IMR-90 (cell line): ENCODE measurements at regions not wholly inside any gene's neighbourhood (a gene's known extent, or its start where the extent isn't known, plus 50 kb on each side); places are given as distances from the start of the nearest gene placed in this dataset.

Experiments
- ATAC-seq: fragments of 200-7000 bp; cut with Tn5 transposase; 2 replicates; pipeline ENCODE4 v1.9.1; 2020; ENCODE audit warnings: low read depth, mild to moderate bottlenecking, moderate library complexity
- BruUV-seq: library from RNA; stranded (reverse); fragments of 400-500 nt; replicated peaks from 2 replicates; lab custom pipeline; 2021; lab: Mats Ljungman, UMichigan
- CTCF ChIA-PET: fragments of 300-600 bp; formaldehyde crosslinking; extraction: SDS; loops from one replicate; lab custom pipeline; 2021; ENCODE audit warnings: antibody characterized with exemption; lab: Yijun Ruan, JAX
- POLR2A ChIA-PET: fragments of 300-600 bp; sonication (Branson Sonifier 250); formaldehyde crosslinking; loops from one replicate; lab custom pipeline; 2022; ENCODE audit warnings: antibody characterized with exemption; ENCODE audit not compliant: unreplicated experiment; lab: Charles Lee
- DNase-seq: peaks from one replicate; pipeline ENCODE4 v3.0.0; 2013
- H2AFZ ChIP-seq: replicated peaks from 2 replicates; pipeline ENCODE3; 2013; ENCODE audit warnings: low read length, mild to moderate bottlenecking; ENCODE audit not compliant: poor library complexity
- H2AK5ac ChIP-seq: 2 replicates; pipeline ENCODE4 v1.6.1; 2013; ENCODE audit warnings: low read depth, low read length, inconsistent platforms
- H2AK9ac ChIP-seq: replicated peaks from 2 replicates; pipeline ENCODE3; 2013; ENCODE audit warnings: mild to moderate bottlenecking, low read depth, low read length, moderate library complexity; ENCODE audit not compliant: poor library complexity
- H2BK120ac ChIP-seq: 2 replicates; pipeline ENCODE4 v1.6.1; 2013; ENCODE audit warnings: low read depth, low read length, inconsistent platforms
- H2BK15ac ChIP-seq: 3 replicates; pipeline ENCODE4 v1.6.1; 2013; ENCODE audit warnings: low read depth, low read length, inconsistent platforms
- H2BK20ac ChIP-seq: 2 replicates; pipeline ENCODE4 v1.6.1; 2013; ENCODE audit warnings: low read depth, mild to moderate bottlenecking, inconsistent platforms, low read length, moderate library complexity
- H2BK5ac ChIP-seq: 2 replicates; pipeline ENCODE4 v1.6.1; 2013; ENCODE audit warnings: mild to moderate bottlenecking, low read depth, low read length, inconsistent platforms; ENCODE audit not compliant: poor library complexity, severe bottlenecking
- H3K14ac ChIP-seq: replicated peaks from 2 replicates; pipeline ENCODE4 v1.6.1; 2013; ENCODE audit warnings: low read depth, low read length, inconsistent platforms
- H3K18ac ChIP-seq: 2 replicates; pipeline ENCODE4 v1.6.1; 2013; ENCODE audit warnings: low read depth, low read length, control low read depth
- H3K23ac ChIP-seq: 2 replicates; pipeline ENCODE4 v1.6.1; 2013; ENCODE audit warnings: low read depth, low read length, inconsistent platforms
- H3K27ac ChIP-seq: 2 replicates; pipeline ENCODE4 v1.5.1; 2013; ENCODE audit warnings: mild to moderate bottlenecking, control low read depth, low read length; ENCODE audit not compliant: insufficient read depth
- H3K27me3 ChIP-seq: 2 replicates; pipeline ENCODE4 v1.6.1; 2013; ENCODE audit warnings: low read length; ENCODE audit not compliant: control insufficient read depth, insufficient read depth
- H3K36me3 ChIP-seq: 2 replicates; pipeline ENCODE4 v1.6.1; 2013; ENCODE audit warnings: low read length, mixed read lengths; ENCODE audit not compliant: control insufficient read depth, insufficient read depth
- H3K4ac ChIP-seq: 2 replicates; pipeline ENCODE4 v1.6.1; 2013; ENCODE audit warnings: low read depth, low read length, inconsistent platforms
- H3K4me1 ChIP-seq: 2 replicates; pipeline ENCODE4 v1.6.1; 2013; ENCODE audit warnings: low read length, mixed read lengths; ENCODE audit not compliant: control insufficient read depth, insufficient read depth
- H3K4me2 ChIP-seq: 2 replicates; pipeline ENCODE4 v1.6.1; 2013; ENCODE audit warnings: low read depth, mild to moderate bottlenecking, control low read depth, low read length, moderate library complexity
- H3K4me3 ChIP-seq: 2 replicates; pipeline ENCODE4 v1.5.1; 2013; ENCODE audit warnings: low read depth, mild to moderate bottlenecking, control low read depth, low read length, moderate library complexity; ENCODE audit not compliant: insufficient read depth
- H3K56ac ChIP-seq: 2 replicates; pipeline ENCODE4 v1.6.1; 2013; ENCODE audit warnings: low read length, inconsistent platforms; ENCODE audit not compliant: insufficient read depth; ENCODE audit errors: extremely low read depth
- H3K79me1 ChIP-seq, 2 experiments: 2 replicates each; pipeline ENCODE4 v1.6.1; 2013; ENCODE audit warnings: low read length in 2 of 2, inconsistent platforms in 1 of 2, low read depth in 1 of 2
- H3K9ac ChIP-seq: 2 replicates; pipeline ENCODE4 v1.6.1; 2013; ENCODE audit warnings: low read depth, low read length, control low read depth
- H3K9me1 ChIP-seq: 2 replicates; pipeline ENCODE4 v1.6.1; 2013; ENCODE audit warnings: low read length, inconsistent platforms; ENCODE audit not compliant: insufficient read depth
- H3K9me3 ChIP-seq: 2 replicates; pipeline ENCODE4 v1.6.1; 2013; ENCODE audit warnings: low read length; ENCODE audit not compliant: control insufficient read depth, insufficient read depth
- H4K20me1 ChIP-seq: 2 replicates; pipeline ENCODE4 v1.6.1; 2013; ENCODE audit warnings: low read length, inconsistent platforms; ENCODE audit not compliant: insufficient read depth
- H4K5ac ChIP-seq: 2 replicates; pipeline ENCODE4 v1.6.1; 2013; ENCODE audit warnings: mild to moderate bottlenecking, low read depth, low read length, control low read depth
- H4K8ac ChIP-seq, 2 experiments: 2 replicates each; pipeline ENCODE4 v1.6.1; 2013; ENCODE audit warnings: low read depth in 2 of 2, low read length in 2 of 2, control low read depth in 1 of 2, inconsistent platforms in 1 of 2
- H4K91ac ChIP-seq: 2 replicates; pipeline ENCODE4 v1.6.1; 2013; ENCODE audit warnings: low read depth, low read length, inconsistent platforms; ENCODE audit not compliant: insufficient read depth
- BHLHE40 ChIP-seq: fragments of 150-350 bp; IDR thresholded peaks from 2 replicates; pipeline ENCODE4 v1.6.1; 2016; ENCODE audit warnings: mild to moderate bottlenecking, low read depth, low read length
- CHD1 ChIP-seq: IDR thresholded peaks from 2 replicates; pipeline ENCODE4 v1.6.1; 2012; ENCODE audit warnings: low read depth, low read length, improper control_type of control experiment
- FOS ChIP-seq: fragments of 150-350 bp; IDR thresholded peaks from 2 replicates; pipeline ENCODE4 v1.6.1; 2016; ENCODE audit warnings: low read depth, low read length
- MXI1 ChIP-seq: IDR thresholded peaks from 2 replicates; pipeline ENCODE4 v1.6.1; 2012; ENCODE audit warnings: low read depth, mild to moderate bottlenecking, low read length, moderate library complexity, borderline replicate concordance
- POLR2A ChIP-seq: IDR thresholded peaks from 2 replicates; pipeline ENCODE4 v1.6.1; 2012; ENCODE audit warnings: mild to moderate bottlenecking, low read depth, low read length
- WGBS, 2 experiments: methylation state at CpG; one replicate each; pipeline versions ENCODE4 v1.1.5 to v1.1.7; 2013; ENCODE audit warnings: missing lambda C conversion rate in 2 of 2; ENCODE audit not compliant: insufficient read length in 1 of 2; ENCODE audit errors: extremely low coverage in 2 of 2; 5-methylcytosine and 5-hydroxymethylcytosine counted together
- dilution Hi-C: fragments of 300-500 bp; cut with HindIII; formaldehyde crosslinking; loops from one replicate; pipeline ENCODE4 v1.14.3; 2018; ENCODE audit warnings: low sequenced_read_pairs; ENCODE audit not compliant: unreplicated experiment
- in situ Hi-C: fragments of 300-500 bp; cut with MboI; formaldehyde crosslinking; loops from 3 replicates; pipeline ENCODE4 v1.14.3; 2019; ENCODE audit warnings: low sequenced_read_pairs, inconsistent platforms, mixed read lengths
- intact Hi-C: fragments of 100-400 bp; cut with micrococcal nuclease; formaldehyde crosslinking; loops from 2 replicates; pipeline ENCODE4 v1.10.0; 2022
- TF ChIP-seq, protein P1 (sequence below): fragments of 150-350 bp; IDR thresholded peaks from 2 replicates; pipeline ENCODE4 v1.6.1; 2017; ENCODE audit warnings: mild to moderate bottlenecking, antibody characterized with exemption, low read length, low read depth
- TF ChIP-seq, protein P2 (sequence below): conservative IDR thresholded peaks from 2 replicates; pipeline ENCODE4 v1.5.1; 2012; ENCODE audit warnings: mild to moderate bottlenecking, low read depth, low read length, improper control_type of control experiment
- TF ChIP-seq, protein P3 (sequence below): fragments of 150-350 bp; IDR thresholded peaks from 2 replicates; pipeline ENCODE4 v1.6.1; 2016; ENCODE audit warnings: low read depth, mild to moderate bottlenecking, low read length, moderate library complexity, borderline replicate concordance

DNA sequence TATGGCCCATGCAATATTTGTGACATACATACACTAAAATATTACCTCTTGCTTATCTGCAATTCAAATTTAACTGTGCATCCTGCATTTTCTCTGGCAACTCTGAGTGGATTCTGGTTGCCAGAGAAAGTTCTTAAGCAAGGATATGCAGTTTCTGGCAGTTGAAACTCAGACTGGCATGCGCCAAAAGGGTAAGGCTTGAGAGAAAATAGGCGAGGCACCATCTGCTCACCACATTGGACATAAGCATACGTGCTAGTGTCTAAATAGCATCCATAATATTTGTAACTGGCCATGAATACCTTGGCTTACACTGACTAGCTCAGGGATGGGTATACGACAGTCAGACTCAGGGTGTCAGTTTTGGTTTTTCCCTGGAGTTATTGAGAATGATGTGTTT, 465.1 kb downstream of the DOK5 start:
- CTCF ChIA-PET, result no interaction called here
- no peak overlapping the region for H4K5ac ChIP-seq
- no peak overlapping the region for H2AK5ac ChIP-seq
- dilution Hi-C loops (no loop called here), intact Hi-C loops (no loop called here), in situ Hi-C loops (no loop called here)
- H3K79me1 ChIP-seq, result no peaks in the 10 kb centered on the region
- H3K4ac ChIP-seq, result no peak overlapping the region
- no peak overlapping the region for H2BK120ac ChIP-seq
- H3K9ac ChIP-seq, result no peak overlapping the region
- no peak overlapping the region for H3K23ac ChIP-seq
- H3K36me3 ChIP-seq, result no peaks in the 10 kb centered on the region
- no peaks in the 10 kb centered on the region for H3K4me1 ChIP-seq
- no peak for TF ChIP-seq FOS
- TF ChIP-seq, protein P1, sequence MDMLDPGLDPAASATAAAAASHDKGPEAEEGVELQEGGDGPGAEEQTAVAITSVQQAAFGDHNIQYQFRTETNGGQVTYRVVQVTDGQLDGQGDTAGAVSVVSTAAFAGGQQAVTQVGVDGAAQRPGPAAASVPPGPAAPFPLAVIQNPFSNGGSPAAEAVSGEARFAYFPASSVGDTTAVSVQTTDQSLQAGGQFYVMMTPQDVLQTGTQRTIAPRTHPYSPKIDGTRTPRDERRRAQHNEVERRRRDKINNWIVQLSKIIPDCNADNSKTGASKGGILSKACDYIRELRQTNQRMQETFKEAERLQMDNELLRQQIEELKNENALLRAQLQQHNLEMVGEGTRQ, result no peak
- no peak for TF ChIP-seq CHD1
- TF ChIP-seq, protein P2, sequence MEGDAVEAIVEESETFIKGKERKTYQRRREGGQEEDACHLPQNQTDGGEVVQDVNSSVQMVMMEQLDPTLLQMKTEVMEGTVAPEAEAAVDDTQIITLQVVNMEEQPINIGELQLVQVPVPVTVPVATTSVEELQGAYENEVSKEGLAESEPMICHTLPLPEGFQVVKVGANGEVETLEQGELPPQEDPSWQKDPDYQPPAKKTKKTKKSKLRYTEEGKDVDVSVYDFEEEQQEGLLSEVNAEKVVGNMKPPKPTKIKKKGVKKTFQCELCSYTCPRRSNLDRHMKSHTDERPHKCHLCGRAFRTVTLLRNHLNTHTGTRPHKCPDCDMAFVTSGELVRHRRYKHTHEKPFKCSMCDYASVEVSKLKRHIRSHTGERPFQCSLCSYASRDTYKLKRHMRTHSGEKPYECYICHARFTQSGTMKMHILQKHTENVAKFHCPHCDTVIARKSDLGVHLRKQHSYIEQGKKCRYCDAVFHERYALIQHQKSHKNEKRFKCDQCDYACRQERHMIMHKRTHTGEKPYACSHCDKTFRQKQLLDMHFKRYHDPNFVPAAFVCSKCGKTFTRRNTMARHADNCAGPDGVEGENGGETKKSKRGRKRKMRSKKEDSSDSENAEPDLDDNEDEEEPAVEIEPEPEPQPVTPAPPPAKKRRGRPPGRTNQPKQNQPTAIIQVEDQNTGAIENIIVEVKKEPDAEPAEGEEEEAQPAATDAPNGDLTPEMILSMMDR, result no peak
- TF ChIP-seq POLR2A, result no peak
- no peak for TF ChIP-seq BHLHE40
- no peak for TF ChIP-seq MXI1
- TF ChIP-seq, protein P3, sequence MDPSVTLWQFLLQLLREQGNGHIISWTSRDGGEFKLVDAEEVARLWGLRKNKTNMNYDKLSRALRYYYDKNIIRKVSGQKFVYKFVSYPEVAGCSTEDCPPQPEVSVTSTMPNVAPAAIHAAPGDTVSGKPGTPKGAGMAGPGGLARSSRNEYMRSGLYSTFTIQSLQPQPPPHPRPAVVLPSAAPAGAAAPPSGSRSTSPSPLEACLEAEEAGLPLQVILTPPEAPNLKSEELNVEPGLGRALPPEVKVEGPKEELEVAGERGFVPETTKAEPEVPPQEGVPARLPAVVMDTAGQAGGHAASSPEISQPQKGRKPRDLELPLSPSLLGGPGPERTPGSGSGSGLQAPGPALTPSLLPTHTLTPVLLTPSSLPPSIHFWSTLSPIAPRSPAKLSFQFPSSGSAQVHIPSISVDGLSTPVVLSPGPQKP, result no peak
- no CpG with 5 or more reads among the region's 4 CpGs for WGBS, 2 experiments
- no peak for ATAC-seq
- peaks cover 5% of the 10 kb centered on the region for H3K9me3 ChIP-seq
- H2BK15ac ChIP-seq, result no peak overlapping the region
- H3K56ac ChIP-seq, result no peak overlapping the region
- no peak overlapping the region for H4K91ac ChIP-seq
- H3K27me3 ChIP-seq, result no peaks in the 10 kb centered on the region
- H3K27ac ChIP-seq, result no peak overlapping the region
- POLR2A ChIA-PET, result no interaction called here
- H3K14ac ChIP-seq, result no peak overlapping the region
- no peak for DNase-seq
- H2BK5ac ChIP-seq, result no peak overlapping the region
- H2AK9ac ChIP-seq, result no peak overlapping the region
- H4K8ac ChIP-seq, result no peak overlapping the region
- no peak overlapping the region for H3K4me2 ChIP-seq
- no peaks in the 10 kb centered on the region for H4K20me1 ChIP-seq
- H2AFZ ChIP-seq, result no peak overlapping the region
- no peaks in the 10 kb centered on the region for H3K9me1 ChIP-seq
- H3K18ac ChIP-seq, result no peak overlapping the region
- no TSS peak for BruUV-seq
- no peak overlapping the region for H2BK20ac ChIP-seq
- H3K4me3 ChIP-seq, result no peak overlapping the region
